ENCODE measurements at regions not wholly inside any gene's neighbourhood (a gene's known extent, or its start where the extent isn't known, plus 50 kb on each side); places are given as distances from the start of the nearest gene placed in this dataset.

DNA sequence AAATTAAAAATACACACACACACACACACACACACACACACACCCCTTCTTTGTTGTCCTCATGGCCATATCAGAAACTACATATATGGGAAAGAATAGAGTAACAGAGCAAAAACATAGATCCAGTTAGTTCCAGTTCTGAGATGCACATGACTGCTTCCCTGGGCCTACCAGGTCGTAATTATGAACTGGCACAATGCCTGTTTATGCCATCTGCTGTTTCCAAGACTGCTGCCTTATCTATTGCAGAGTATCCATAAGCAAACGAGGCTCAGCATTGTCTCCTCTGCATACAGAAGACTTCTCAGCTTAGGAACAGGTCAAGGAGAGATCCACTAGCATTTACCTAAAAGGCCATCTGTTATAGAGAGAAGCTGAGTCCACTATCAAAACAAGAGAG is 789.0 kb downstream of the TECRL start:
- TF ChIP-seq POLR2A (IDR thresholded peaks at IDR 0.05; ENCODE audit: low read depth, low read length): no peak
- TF ChIP-seq POLR2AphosphoS5 (IDR thresholded peaks at IDR 0.05; ENCODE audit: low read depth, low read length): no peak
- TF ChIP-seq POU2F2 (IDR thresholded peaks at IDR 0.05; ENCODE audit: low read depth, low read length): no peak
- no peak for TF ChIP-seq TAF1 (IDR thresholded peaks at IDR 0.05; ENCODE audit: low read depth, low read length)
- no peak for TF ChIP-seq PAX5 (IDR thresholded peaks at IDR 0.05; ENCODE audit: insufficient read depth, low read length, severe bottlenecking)
- DNase-seq (ENCODE audit: insufficient read length, low spot score) (no peak), FAIRE-seq (no peak)

DNA sequence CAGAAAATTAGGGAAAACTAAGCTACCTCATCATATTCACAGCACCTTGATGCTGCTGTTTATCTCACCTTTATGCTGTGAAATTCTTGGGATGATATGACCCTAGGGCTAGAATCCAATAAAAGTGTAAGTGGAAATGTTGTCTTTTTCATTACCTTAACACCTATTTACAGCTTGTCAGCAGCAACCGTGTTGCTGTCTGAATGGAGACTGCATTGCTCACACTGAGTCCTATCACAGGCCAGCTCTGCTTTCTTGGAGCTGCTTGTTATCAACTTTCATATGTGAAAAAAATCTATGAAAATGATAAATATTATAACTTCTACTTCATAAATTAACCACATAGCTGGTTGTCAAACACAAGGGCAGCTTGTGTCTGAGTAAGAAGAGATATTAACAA is 789.5 kb downstream of the TECRL start:
- no peak for TF ChIP-seq POLR2AphosphoS5 (IDR thresholded peaks at IDR 0.05; ENCODE audit: low read depth, low read length)
- no peak for TF ChIP-seq TAF1 (IDR thresholded peaks at IDR 0.05; ENCODE audit: low read depth, low read length)
- TF ChIP-seq PAX5 (IDR thresholded peaks at IDR 0.05; ENCODE audit: insufficient read depth, low read length, severe bottlenecking): no peak
- TF ChIP-seq POLR2A (IDR thresholded peaks at IDR 0.05; ENCODE audit: low read depth, low read length): no peak
- no peak for TF ChIP-seq SPI1 (IDR thresholded peaks at IDR 0.05; ENCODE audit: low read depth, low read length)
- no peak for TF ChIP-seq POU2F2 (IDR thresholded peaks at IDR 0.05; ENCODE audit: low read depth, low read length)
- no peak for DNase-seq (ENCODE audit: insufficient read length, low spot score)
- no peak for FAIRE-seq

DNA sequence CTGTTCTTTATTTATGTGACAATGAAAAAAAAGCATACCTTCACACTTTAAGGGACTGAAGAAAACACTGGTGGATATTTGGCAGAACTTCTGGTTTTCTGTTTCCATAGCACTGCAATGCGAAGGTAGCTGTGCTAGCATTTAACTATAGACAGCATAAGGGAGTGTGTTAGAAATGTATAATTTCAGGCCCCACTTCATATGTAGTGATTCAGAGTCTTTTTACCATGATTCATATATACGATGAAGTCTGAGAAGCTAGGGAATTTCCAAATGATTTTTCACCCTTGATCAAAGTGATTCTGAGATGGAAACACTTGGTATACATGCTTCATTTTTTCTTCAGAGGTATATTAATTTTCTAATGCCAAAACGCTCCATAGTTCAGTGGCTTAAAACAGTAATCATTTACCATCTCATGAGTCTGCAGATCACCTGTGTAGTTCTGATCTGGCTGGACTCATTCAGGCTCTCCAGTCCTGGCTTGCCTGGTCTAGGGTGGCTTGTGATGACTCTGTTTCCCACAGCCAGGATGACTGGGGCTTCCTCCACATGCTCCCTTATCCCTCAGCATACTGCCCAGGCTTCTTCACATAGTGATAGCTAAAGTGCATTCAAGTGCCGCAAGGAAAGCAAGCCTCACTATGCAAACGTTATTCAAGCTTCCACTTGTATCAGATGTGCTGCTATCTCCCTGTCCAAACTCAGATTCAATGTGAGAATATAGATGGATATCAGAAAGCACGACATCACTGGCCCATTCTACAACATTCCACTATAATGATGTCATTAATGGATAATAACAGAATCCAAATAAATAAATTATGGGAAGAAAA is 790.1 kb downstream of the TECRL start:
- FAIRE-seq (no peak), DNase-seq (ENCODE audit: insufficient read length, low spot score) (no peak)
- TF ChIP-seq POU2F2 (IDR thresholded peaks at IDR 0.05; ENCODE audit: low read depth, low read length) (no peak), POLR2AphosphoS5 (IDR thresholded peaks at IDR 0.05; ENCODE audit: low read depth, low read length) (no peak), TAF1 (IDR thresholded peaks at IDR 0.05; ENCODE audit: low read depth, low read length) (no peak), SPI1 (IDR thresholded peaks at IDR 0.05; ENCODE audit: low read depth, low read length) (no peak)

DNA sequence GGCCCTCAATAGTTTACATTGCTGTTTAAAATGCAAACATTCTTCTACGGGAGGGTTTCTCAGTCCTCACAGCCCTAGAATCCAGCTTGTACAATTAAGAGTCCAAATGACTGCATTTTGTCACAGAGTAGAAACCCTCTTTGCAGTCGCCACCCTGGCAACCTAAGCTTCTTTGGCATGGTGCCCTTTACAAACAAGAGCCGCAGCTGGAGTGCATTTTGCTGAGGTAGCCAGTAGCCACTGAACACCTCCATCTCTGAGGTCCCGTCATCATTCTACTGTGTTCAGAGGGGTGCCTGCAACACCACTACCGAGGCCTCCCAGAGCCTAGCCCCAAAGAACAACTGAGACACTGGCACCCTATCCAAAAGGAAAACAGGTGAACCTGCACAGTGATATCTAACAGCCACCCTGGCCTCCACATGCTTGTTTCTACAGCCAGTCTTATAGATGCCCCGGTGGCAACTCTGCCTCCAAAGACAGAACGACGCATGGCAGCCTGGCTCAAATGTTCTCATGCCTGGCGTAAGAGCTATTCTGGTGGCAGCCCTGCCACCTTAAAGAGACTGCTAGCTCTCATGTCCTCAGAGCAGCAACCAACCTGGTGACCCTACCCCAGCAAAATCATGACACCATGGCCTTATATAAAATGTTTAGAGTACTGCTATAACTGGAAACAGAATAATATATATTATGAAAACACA is 801.9 kb downstream of the TECRL start:
- FAIRE-seq: no peak
- no peak for DNase-seq (ENCODE audit: insufficient read length, low spot score)
- no peak for TF ChIP-seq POLR2A (IDR thresholded peaks at IDR 0.05; ENCODE audit: low read depth, low read length)
- no peak for TF ChIP-seq TAF1 (IDR thresholded peaks at IDR 0.05; ENCODE audit: low read depth, low read length)
- TF ChIP-seq POU2F2 (IDR thresholded peaks at IDR 0.05; ENCODE audit: low read depth, low read length): no peak
- TF ChIP-seq POLR2AphosphoS5 (IDR thresholded peaks at IDR 0.05; ENCODE audit: low read depth, low read length): no peak
- TF ChIP-seq PAX5 (IDR thresholded peaks at IDR 0.05; ENCODE audit: insufficient read depth, low read length, severe bottlenecking): no peak
- TF ChIP-seq SPI1 (IDR thresholded peaks at IDR 0.05; ENCODE audit: low read depth, low read length): no peak

DNA sequence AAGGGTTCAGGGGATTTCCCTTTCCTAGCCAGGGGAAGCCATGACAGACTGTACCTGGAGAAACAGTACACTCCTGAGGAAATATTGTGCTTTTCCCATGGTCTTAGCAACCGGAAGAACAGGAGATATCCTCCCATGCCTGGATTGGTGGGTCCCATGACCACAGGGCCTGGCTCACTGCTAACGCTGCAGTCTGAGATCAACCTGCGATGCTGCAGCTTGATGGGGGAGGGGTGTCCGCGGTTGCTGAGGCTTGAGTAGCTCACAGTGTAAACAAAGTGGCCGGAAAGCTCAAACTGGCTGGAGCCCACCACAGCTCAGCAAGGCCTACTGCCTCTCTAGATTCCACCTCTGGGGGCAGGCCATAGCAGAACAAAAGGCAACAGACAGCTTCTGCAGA is 819.5 kb downstream of the TECRL start:
- no peak for FAIRE-seq
- TF ChIP-seq POU2F2 (IDR thresholded peaks at IDR 0.05; ENCODE audit: low read depth, low read length) (no peak), POLR2A (IDR thresholded peaks at IDR 0.05; ENCODE audit: low read depth, low read length) (no peak), POLR2AphosphoS5 (IDR thresholded peaks at IDR 0.05; ENCODE audit: low read depth, low read length) (no peak), SPI1 (IDR thresholded peaks at IDR 0.05; ENCODE audit: low read depth, low read length) (no peak), TAF1 (IDR thresholded peaks at IDR 0.05; ENCODE audit: low read depth, low read length) (no peak), PAX5 (IDR thresholded peaks at IDR 0.05; ENCODE audit: insufficient read depth, low read length, severe bottlenecking) (no peak)
- DNase-seq (ENCODE audit: insufficient read length, low spot score): no peak

DNA sequence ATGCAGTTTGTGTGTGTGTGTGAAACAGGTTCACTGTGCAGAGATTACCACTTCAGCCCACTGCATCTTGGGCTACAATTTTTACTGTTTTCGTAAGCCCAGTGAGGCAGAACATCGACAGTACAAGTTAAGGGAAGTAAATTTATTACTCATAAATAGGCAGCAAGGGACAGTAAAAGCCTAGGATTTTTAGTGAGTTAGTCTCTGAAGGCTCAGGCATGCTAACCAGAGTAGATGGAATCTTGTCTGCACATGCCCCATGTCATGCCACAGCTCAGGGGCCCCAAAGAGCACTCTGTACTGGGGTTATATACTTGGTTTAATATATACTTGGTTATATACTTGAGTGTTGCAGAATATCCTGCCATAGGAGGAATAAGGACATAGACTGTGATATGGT is 825.7 kb downstream of the TECRL start:
- TF ChIP-seq POLR2AphosphoS5 (IDR thresholded peaks at IDR 0.05; ENCODE audit: low read depth, low read length) (no peak), PAX5 (IDR thresholded peaks at IDR 0.05; ENCODE audit: insufficient read depth, low read length, severe bottlenecking) (no peak), SPI1 (IDR thresholded peaks at IDR 0.05; ENCODE audit: low read depth, low read length) (no peak), POU2F2 (IDR thresholded peaks at IDR 0.05; ENCODE audit: low read depth, low read length) (no peak), POLR2A (IDR thresholded peaks at IDR 0.05; ENCODE audit: low read depth, low read length) (no peak), TAF1 (IDR thresholded peaks at IDR 0.05; ENCODE audit: low read depth, low read length) (no peak)
- DNase-seq (ENCODE audit: insufficient read length, low spot score) (no peak), FAIRE-seq (no peak)

DNA sequence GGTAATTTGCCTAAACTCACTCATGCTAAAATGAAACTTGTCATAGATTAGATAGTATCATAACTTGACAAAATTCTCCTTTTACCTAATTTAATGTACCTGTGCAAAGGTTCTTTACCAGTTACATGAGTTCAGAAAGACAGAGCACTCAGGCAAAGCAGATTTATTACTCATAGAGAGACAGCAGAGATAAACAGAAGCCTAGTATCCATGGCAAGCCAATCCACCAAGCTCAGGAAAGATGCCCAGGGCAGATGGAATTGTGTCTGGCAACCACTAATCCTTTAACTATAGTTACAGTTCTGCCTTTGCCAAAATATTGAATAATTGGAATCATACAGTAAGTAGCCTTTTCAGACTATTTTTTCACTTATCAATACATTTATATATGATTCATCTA is 826.2 kb downstream of the TECRL start:
- TF ChIP-seq PAX5 (IDR thresholded peaks at IDR 0.05; ENCODE audit: insufficient read depth, low read length, severe bottlenecking) (no peak), TAF1 (IDR thresholded peaks at IDR 0.05; ENCODE audit: low read depth, low read length) (no peak), POLR2AphosphoS5 (IDR thresholded peaks at IDR 0.05; ENCODE audit: low read depth, low read length) (no peak), POU2F2 (IDR thresholded peaks at IDR 0.05; ENCODE audit: low read depth, low read length) (no peak), POLR2A (IDR thresholded peaks at IDR 0.05; ENCODE audit: low read depth, low read length) (no peak), SPI1 (IDR thresholded peaks at IDR 0.05; ENCODE audit: low read depth, low read length) (no peak)
- no peak for DNase-seq (ENCODE audit: insufficient read length, low spot score)
- FAIRE-seq: no peak

DNA sequence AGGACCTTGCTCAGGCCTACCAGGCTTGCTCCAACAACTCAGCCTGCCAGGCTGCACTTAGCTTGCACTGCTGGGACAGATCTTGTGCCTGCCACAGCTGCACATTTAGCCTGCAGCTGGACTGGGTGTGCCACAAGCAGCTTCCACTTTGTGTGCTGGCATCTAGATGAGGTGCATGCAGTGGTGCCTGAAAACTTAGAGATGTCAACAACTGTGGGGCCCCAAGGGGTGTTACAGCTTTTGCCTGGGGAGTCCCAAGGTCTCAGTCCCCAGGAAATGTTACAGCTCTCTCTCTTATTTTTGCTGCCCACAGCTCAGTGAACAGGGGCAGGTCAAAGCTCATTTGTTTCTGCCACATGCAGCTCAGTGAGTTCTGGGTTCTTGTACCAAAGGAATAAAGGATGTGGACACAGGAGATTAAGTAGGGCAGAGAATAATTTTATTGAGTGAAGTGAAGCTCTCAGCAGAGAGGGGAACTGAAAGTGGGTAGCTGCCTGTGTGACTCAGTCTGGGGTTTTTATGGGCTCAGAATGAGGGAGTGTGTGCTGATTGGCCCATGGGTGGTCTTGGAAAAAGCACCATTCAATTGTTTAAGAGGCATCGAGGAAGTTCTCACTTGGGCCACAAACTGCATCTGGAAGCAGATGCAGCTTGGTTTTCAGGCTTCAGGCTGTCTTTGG is 828.3 kb downstream of the TECRL start:
- TF ChIP-seq TAF1 (IDR thresholded peaks at IDR 0.05; ENCODE audit: low read depth, low read length) (no peak), POLR2AphosphoS5 (IDR thresholded peaks at IDR 0.05; ENCODE audit: low read depth, low read length) (no peak), POLR2A (IDR thresholded peaks at IDR 0.05; ENCODE audit: low read depth, low read length) (no peak), SPI1 (IDR thresholded peaks at IDR 0.05; ENCODE audit: low read depth, low read length) (peak; percentile 99), PAX5 (IDR thresholded peaks at IDR 0.05; ENCODE audit: insufficient read depth, low read length, severe bottlenecking) (no peak), POU2F2 (IDR thresholded peaks at IDR 0.05; ENCODE audit: low read depth, low read length) (no peak)
- DNase-seq (ENCODE audit: insufficient read length, low spot score) (no peak), FAIRE-seq (peak; percentile 26)

DNA sequence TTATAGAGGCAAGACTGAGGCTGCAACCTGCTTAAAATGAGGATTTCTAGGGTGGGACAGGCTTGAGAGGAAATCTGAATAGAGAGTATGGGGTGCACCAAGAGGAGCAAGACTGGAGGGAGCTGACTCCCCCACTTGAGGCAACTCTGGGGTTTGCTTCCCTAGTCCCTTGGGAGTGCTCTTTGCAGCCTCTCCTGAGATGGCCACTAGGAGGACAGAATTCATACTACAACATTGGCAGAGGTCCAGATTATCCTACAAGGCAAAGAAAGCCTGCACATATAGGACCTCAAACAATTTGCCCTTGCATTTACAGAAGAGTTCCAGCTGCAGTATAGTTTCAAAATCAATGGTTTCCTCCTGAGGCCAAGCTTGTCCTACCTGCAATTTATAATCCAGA is 830.9 kb downstream of the TECRL start:
- FAIRE-seq (no peak), DNase-seq (ENCODE audit: insufficient read length, low spot score) (no peak)
- TF ChIP-seq POLR2A (IDR thresholded peaks at IDR 0.05; ENCODE audit: low read depth, low read length) (no peak), POU2F2 (IDR thresholded peaks at IDR 0.05; ENCODE audit: low read depth, low read length) (no peak), PAX5 (IDR thresholded peaks at IDR 0.05; ENCODE audit: insufficient read depth, low read length, severe bottlenecking) (no peak), SPI1 (IDR thresholded peaks at IDR 0.05; ENCODE audit: low read depth, low read length) (no peak), POLR2AphosphoS5 (IDR thresholded peaks at IDR 0.05; ENCODE audit: low read depth, low read length) (no peak), TAF1 (IDR thresholded peaks at IDR 0.05; ENCODE audit: low read depth, low read length) (no peak)
